ENCODE measurements at regions not wholly inside any gene's neighbourhood (a gene's known extent, or its start where the extent isn't known, plus 50 kb on each side); places are given as distances from the start of the nearest gene placed in this dataset.

DNA sequence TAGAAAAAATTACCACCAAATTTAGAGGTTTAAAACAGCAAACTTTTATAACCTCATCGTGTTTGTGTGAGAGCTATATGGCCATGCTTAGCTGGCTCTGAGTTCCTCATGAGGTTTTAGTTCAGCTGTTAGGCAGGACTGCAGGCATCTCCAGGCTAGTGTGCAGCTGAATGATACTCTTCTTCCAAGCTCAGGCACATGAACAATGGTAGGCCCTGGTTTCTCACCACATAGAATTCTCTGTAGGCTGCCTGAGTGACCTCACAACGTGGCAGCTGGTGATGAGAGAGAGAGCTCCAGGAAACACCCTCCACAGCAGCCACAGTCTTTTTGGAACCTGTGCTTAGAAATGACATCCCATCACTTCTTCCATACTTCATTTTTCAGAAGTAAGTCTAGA is 540.6 kb upstream of the MIR17HG start:
- TF ChIP-seq, protein P1, sequence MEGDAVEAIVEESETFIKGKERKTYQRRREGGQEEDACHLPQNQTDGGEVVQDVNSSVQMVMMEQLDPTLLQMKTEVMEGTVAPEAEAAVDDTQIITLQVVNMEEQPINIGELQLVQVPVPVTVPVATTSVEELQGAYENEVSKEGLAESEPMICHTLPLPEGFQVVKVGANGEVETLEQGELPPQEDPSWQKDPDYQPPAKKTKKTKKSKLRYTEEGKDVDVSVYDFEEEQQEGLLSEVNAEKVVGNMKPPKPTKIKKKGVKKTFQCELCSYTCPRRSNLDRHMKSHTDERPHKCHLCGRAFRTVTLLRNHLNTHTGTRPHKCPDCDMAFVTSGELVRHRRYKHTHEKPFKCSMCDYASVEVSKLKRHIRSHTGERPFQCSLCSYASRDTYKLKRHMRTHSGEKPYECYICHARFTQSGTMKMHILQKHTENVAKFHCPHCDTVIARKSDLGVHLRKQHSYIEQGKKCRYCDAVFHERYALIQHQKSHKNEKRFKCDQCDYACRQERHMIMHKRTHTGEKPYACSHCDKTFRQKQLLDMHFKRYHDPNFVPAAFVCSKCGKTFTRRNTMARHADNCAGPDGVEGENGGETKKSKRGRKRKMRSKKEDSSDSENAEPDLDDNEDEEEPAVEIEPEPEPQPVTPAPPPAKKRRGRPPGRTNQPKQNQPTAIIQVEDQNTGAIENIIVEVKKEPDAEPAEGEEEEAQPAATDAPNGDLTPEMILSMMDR (conservative IDR thresholded peaks at IDR 0.05) = no peak
- H3K4me1 Mint-ChIP-seq (ENCODE audit: unreplicated experiment) = no peaks in the 10 kb centered on the region
- H3K36me3 Mint-ChIP-seq = peaks cover 3% of the 10 kb centered on the region
- no peaks in the 10 kb centered on the region for H3K27me3 Mint-ChIP-seq
- H3K4me3 Mint-ChIP-seq = no peak overlapping the region
- H3K27ac Mint-ChIP-seq = no peak overlapping the region
- DNase-seq (ENCODE audit: extremely low spot score, unreplicated experiment) = no peak
- H3K9me3 Mint-ChIP-seq = no peaks in the 10 kb centered on the region

- Mint-ChIP-seq H3K4me1 (ENCODE audit: unreplicated experiment) (no peaks in the 10 kb centered on the region), H3K4me3 (no peak overlapping the region), H3K9me3 (no peaks in the 10 kb centered on the region), H3K27me3 (no peaks in the 10 kb centered on the region), H3K27ac (no peak overlapping the region), H3K36me3 (peaks cover 3% of the 10 kb centered on the region)
- no peak for DNase-seq (ENCODE audit: extremely low spot score, unreplicated experiment)
- TF ChIP-seq, protein P1 (conservative IDR thresholded peaks at IDR 0.05) = no peak
These were observed 538.6 kb upstream of the MIR17HG start for GRCh38 chr13:90808838-90809237.

DNA sequence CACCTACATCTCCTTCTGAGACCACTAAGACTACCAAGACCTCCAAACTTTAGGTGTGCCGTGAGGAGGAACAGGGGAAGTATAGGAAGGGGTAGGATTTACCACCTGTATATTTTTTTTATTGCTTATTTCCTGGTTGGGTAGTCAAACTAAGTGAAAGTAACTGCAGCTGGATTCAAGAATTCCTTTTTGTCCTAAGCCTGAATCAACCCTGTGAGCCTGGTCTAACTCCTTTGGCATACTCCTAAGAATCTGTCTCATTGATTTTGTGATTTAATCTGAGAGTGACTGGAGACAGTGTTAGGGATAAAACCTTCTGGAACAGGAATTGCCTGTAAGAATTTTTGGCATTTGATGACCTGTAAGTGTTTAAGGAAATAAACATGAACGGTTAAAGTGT is 523.5 kb upstream of the MIR17HG start:
- Mint-ChIP-seq H3K4me3 (no peak overlapping the region), H3K27ac (no peak overlapping the region), H3K4me1 (ENCODE audit: unreplicated experiment) (no peaks in the 10 kb centered on the region), H3K36me3 (no peaks in the 10 kb centered on the region), H3K27me3 (no peaks in the 10 kb centered on the region), H3K9me3 (no peaks in the 10 kb centered on the region)
- DNase-seq (ENCODE audit: extremely low spot score, unreplicated experiment) = no peak
- TF ChIP-seq, protein P1 (conservative IDR thresholded peaks at IDR 0.05) = no peak

DNA sequence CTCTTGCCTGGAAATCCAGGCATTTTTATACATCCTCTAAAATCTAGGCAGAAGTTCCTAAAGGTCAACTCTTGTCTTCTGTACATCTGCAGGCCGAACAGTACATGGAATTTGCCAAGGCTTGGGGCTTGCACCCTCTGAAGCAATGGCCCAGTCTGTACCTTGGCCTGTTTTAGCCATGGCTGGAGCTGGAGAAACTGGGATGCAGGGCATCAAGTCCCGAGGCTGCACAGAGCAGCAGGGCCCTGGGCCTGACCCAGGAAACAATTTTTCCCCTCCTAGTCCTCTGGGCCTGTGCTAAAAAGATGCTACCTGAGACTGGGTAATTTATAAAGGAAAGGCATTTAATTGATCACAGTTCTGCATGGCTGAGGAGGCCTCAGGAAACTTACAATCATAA is 520.8 kb upstream of the MIR17HG start:
- Mint-ChIP-seq H3K27me3 (no peaks in the 10 kb centered on the region), H3K36me3 (no peaks in the 10 kb centered on the region), H3K4me1 (ENCODE audit: unreplicated experiment) (no peaks in the 10 kb centered on the region), H3K9me3 (no peaks in the 10 kb centered on the region), H3K4me3 (no peak overlapping the region), H3K27ac (no peak overlapping the region)
- TF ChIP-seq, protein P1 (conservative IDR thresholded peaks at IDR 0.05) = no peak
- DNase-seq (ENCODE audit: extremely low spot score, unreplicated experiment) = no peak

DNA sequence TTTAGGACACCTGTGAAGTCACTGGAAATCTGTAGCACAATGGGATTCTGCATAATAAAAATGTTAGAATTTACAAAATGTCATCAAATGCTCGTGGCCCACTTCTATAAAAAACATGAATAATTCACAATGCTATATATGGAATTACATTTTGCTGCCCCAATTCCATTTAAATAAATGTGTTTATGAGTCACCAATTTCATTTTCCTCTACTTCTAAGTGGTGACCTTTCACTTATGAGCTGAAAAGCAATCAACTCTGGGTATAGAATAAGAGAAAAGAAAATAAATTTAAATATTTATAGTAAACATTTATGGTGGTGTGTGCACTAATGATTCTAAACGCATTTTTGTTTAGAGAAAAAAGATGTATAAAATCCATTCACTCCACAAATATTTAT is 516.7 kb upstream of the MIR17HG start:
- Mint-ChIP-seq H3K27me3 (no peaks in the 10 kb centered on the region), H3K4me1 (ENCODE audit: unreplicated experiment) (no peaks in the 10 kb centered on the region), H3K27ac (no peak overlapping the region), H3K4me3 (no peak overlapping the region), H3K36me3 (no peaks in the 10 kb centered on the region), H3K9me3 (no peaks in the 10 kb centered on the region)
- TF ChIP-seq, protein P1 (conservative IDR thresholded peaks at IDR 0.05) = no peak
- DNase-seq (ENCODE audit: extremely low spot score, unreplicated experiment) = no peak

GRCh38 chr13:90833951-90834350 is 513.5 kb upstream of the MIR17HG start:
- Mint-ChIP-seq H3K27me3 (no peaks in the 10 kb centered on the region), H3K4me1 (ENCODE audit: unreplicated experiment) (peaks cover 4% of the 10 kb centered on the region), H3K4me3 (no peak overlapping the region), H3K9me3 (peaks cover 4% of the 10 kb centered on the region), H3K27ac (no peak overlapping the region), H3K36me3 (peaks cover 4% of the 10 kb centered on the region)
- no peak for DNase-seq (ENCODE audit: extremely low spot score, unreplicated experiment)
- TF ChIP-seq, protein P1 (conservative IDR thresholded peaks at IDR 0.05) = no peak

Data from type B pancreatic cell (in vitro differentiated cells).